Hepatocyte (in vitro differentiated cells): ENCODE measurements at regions not wholly inside any gene's neighbourhood (a gene's known extent, or its start where the extent isn't known, plus 50 kb on each side); places are given as distances from the start of the nearest gene placed in this dataset.

ENCODE experiments used
- DNase-seq: peaks from one replicate; pipeline ENCODE4 v3.0.0-alpha.2; 2016; ENCODE audit warnings: low spot score
- H2AFZ ChIP-seq: fragments of 200-600 bp; sonication (generic); 2 replicates; pipeline ENCODE4 v1.6.0; 2016; ENCODE audit warnings: antibody characterized with exemption, mild to moderate bottlenecking
- H3K27ac ChIP-seq: fragments of 200-600 bp; sonication (generic); 2 replicates; pipeline ENCODE4 v1.5.1; 2016; ENCODE audit warnings: mild to moderate bottlenecking
- H3K27me3 ChIP-seq: fragments of 200-600 bp; sonication (generic); 2 replicates; pipeline ENCODE4 v1.6.1; 2016
- H3K36me3 ChIP-seq: fragments of 200-600 bp; sonication (generic); replicated peaks from 2 replicates; pipeline ENCODE4 v1.5.1; 2016; ENCODE audit warnings: low read depth; ENCODE audit not compliant: insufficient read depth
- H3K4me1 ChIP-seq: fragments of 200-600 bp; sonication (generic); 2 replicates; pipeline ENCODE4 v1.5.1; 2016; ENCODE audit warnings: mild to moderate bottlenecking, moderate library complexity; ENCODE audit not compliant: insufficient read depth
- H3K4me2 ChIP-seq: fragments of 200-600 bp; sonication (generic); 2 replicates; pipeline ENCODE4 v1.6.0; 2016
- H3K4me3 ChIP-seq: fragments of 200-600 bp; sonication (generic); 2 replicates; pipeline ENCODE4 v1.5.1; 2016; ENCODE audit warnings: mild to moderate bottlenecking
- H3K79me2 ChIP-seq: fragments of 200-600 bp; sonication (generic); 2 replicates; pipeline ENCODE4 v1.6.0; 2017; ENCODE audit warnings: mild to moderate bottlenecking
- H3K9me2 ChIP-seq: fragments of 200-600 bp; sonication (generic); replicated peaks from 2 replicates; pipeline ENCODE4 v1.6.0; 2017; ENCODE audit warnings: mild to moderate bottlenecking; ENCODE audit not compliant: insufficient read depth
- H3K9me3 ChIP-seq: fragments of 200-600 bp; sonication (generic); 2 replicates; pipeline ENCODE4 v1.5.1; 2016; ENCODE audit warnings: low read depth, mild to moderate bottlenecking
- H4K20me1 ChIP-seq: fragments of 200-600 bp; sonication (generic); 2 replicates; pipeline ENCODE4 v1.6.0; 2016; ENCODE audit warnings: mild to moderate bottlenecking; ENCODE audit not compliant: insufficient read depth, poor library complexity, severe bottlenecking
- EZH2 ChIP-seq: fragments of 200-600 bp; sonication (generic); IDR thresholded peaks from 2 replicates; pipeline ENCODE4 v1.6.1; 2016; ENCODE audit warnings: antibody characterized with exemption, mild to moderate bottlenecking, borderline replicate concordance
- EZH2phosphoT487 ChIP-seq: fragments of 200-600 bp; sonication (generic); IDR thresholded peaks from one replicate; pipeline ENCODE4 v1.6.1; 2018; ENCODE audit warnings: antibody characterized with exemption, mild to moderate bottlenecking, low read depth, moderate library complexity; ENCODE audit not compliant: unreplicated experiment, severe bottlenecking
- WGBS: methylation state at CpG from one replicate; pipeline ENCODE4 v1.1.6; 2016; ENCODE audit warnings: low lambda C conversion rate; ENCODE audit errors: missing lambda C conversion rate; 5-methylcytosine and 5-hydroxymethylcytosine counted together
- TF ChIP-seq, protein P1 (sequence below): fragments of 200-600 bp; sonication (generic); IDR thresholded peaks from 2 replicates; pipeline ENCODE4 v1.5.1; 2016; ENCODE audit warnings: antibody characterized with exemption, mild to moderate bottlenecking; ENCODE audit not compliant: poor library complexity

GRCh38 chr20:58162986-58163385 is 65.5 kb downstream of the ANKRD60 start:
- DNase-seq = peak; percentile 17
- Histone ChIP-seq H3K79me2 (no peaks in the 10 kb centered on the region), H3K9me3 (no peaks in the 10 kb centered on the region), H3K36me3 (no peaks in the 10 kb centered on the region), H3K4me2 (no peak overlapping the region), H3K4me3 (no peak overlapping the region), H3K27ac (peak overlapping the region; percentile 12), H3K9me2 (no peaks in the 10 kb centered on the region), H2AFZ (no peak overlapping the region), H3K4me1 (peaks cover 6% of the 10 kb centered on the region), H4K20me1 (no peaks in the 10 kb centered on the region), H3K27me3 (no peaks in the 10 kb centered on the region)
- TF ChIP-seq EZH2 (no peak), EZH2phosphoT487 (no peak)
- TF ChIP-seq, protein P1, sequence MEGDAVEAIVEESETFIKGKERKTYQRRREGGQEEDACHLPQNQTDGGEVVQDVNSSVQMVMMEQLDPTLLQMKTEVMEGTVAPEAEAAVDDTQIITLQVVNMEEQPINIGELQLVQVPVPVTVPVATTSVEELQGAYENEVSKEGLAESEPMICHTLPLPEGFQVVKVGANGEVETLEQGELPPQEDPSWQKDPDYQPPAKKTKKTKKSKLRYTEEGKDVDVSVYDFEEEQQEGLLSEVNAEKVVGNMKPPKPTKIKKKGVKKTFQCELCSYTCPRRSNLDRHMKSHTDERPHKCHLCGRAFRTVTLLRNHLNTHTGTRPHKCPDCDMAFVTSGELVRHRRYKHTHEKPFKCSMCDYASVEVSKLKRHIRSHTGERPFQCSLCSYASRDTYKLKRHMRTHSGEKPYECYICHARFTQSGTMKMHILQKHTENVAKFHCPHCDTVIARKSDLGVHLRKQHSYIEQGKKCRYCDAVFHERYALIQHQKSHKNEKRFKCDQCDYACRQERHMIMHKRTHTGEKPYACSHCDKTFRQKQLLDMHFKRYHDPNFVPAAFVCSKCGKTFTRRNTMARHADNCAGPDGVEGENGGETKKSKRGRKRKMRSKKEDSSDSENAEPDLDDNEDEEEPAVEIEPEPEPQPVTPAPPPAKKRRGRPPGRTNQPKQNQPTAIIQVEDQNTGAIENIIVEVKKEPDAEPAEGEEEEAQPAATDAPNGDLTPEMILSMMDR = no peak
- WGBS = 54% methylated on average over 3 of the region's 3 CpGs

GRCh38 chr20:58161192-58161591 is 67.3 kb downstream of the ANKRD60 start:
- TF ChIP-seq EZH2phosphoT487 (no peak), EZH2 (no peak)
- TF ChIP-seq, protein P1 = no peak
- DNase-seq = no peak
- Histone ChIP-seq H3K4me2 (no peak overlapping the region), H3K4me1 (peaks cover 6% of the 10 kb centered on the region), H3K27ac (no peak overlapping the region), H3K27me3 (no peaks in the 10 kb centered on the region), H3K36me3 (no peaks in the 10 kb centered on the region), H3K9me3 (no peaks in the 10 kb centered on the region), H3K79me2 (no peaks in the 10 kb centered on the region), H3K9me2 (no peaks in the 10 kb centered on the region), H2AFZ (no peak overlapping the region), H4K20me1 (no peaks in the 10 kb centered on the region), H3K4me3 (no peak overlapping the region)
- 83% methylated on average over 2 of the region's 2 CpGs for WGBS

- Histone ChIP-seq H3K9me3 (no peaks in the 10 kb centered on the region), H4K20me1 (no peaks in the 10 kb centered on the region), H2AFZ (no peak overlapping the region), H3K27me3 (no peaks in the 10 kb centered on the region), H3K4me2 (no peak overlapping the region), H3K4me1 (peaks cover 6% of the 10 kb centered on the region), H3K27ac (no peak overlapping the region), H3K4me3 (no peak overlapping the region), H3K36me3 (no peaks in the 10 kb centered on the region), H3K79me2 (no peaks in the 10 kb centered on the region), H3K9me2 (no peaks in the 10 kb centered on the region)
- no peak for DNase-seq
- WGBS = 83% methylated on average over 17 of the region's 17 CpGs
- TF ChIP-seq, protein P1 = no peak
- TF ChIP-seq EZH2 (no peak), EZH2phosphoT487 (no peak)
These were observed 67.9 kb downstream of the ANKRD60 start for GRCh38 chr20:58160451-58161061.
